H9 (cell line): ENCODE measurements at regions not wholly inside any gene's neighbourhood (a gene's known extent, or its start where the extent isn't known, plus 50 kb on each side); places are given as distances from the start of the nearest gene placed in this dataset.

Source experiments
- DNase-seq: peaks from one replicate; pipeline ENCODE4 v3.0.0-alpha.2; 2017
- H2AFZ ChIP-seq: one replicate; pipeline ENCODE4 v1.6.1; 2013; ENCODE audit warnings: mild to moderate bottlenecking, low read length, control low read depth, moderate library complexity
- H2AK5ac ChIP-seq: 2 replicates; pipeline ENCODE4 v1.6.1; 2013; ENCODE audit warnings: low read length, control low read depth, mixed read lengths; ENCODE audit not compliant: insufficient read length
- H2BK120ac ChIP-seq: one replicate; pipeline ENCODE4 v1.6.1; 2013; ENCODE audit warnings: low read depth, mild to moderate bottlenecking, low read length, control low read depth, inconsistent platforms; ENCODE audit not compliant: poor library complexity, severe bottlenecking
- H2BK12ac ChIP-seq: 2 replicates; pipeline ENCODE4 v1.6.1; 2013; ENCODE audit warnings: low read length, control low read depth, mixed read lengths, low read depth; ENCODE audit not compliant: insufficient read length
- H2BK15ac ChIP-seq: 2 replicates; pipeline ENCODE4 v1.6.1; 2013; ENCODE audit warnings: low read depth, low read length, control low read depth
- H2BK20ac ChIP-seq: one replicate; pipeline ENCODE4 v1.6.1; 2013; ENCODE audit warnings: low read depth, mild to moderate bottlenecking, low read length, control low read depth, inconsistent platforms; ENCODE audit not compliant: poor library complexity, severe bottlenecking
- H2BK5ac ChIP-seq: 2 replicates; pipeline ENCODE4 v1.6.1; 2013; ENCODE audit warnings: low read length, control low read depth, mixed read lengths; ENCODE audit not compliant: insufficient read length
- H3K14ac ChIP-seq: 2 replicates; pipeline ENCODE4 v1.6.1; 2013; ENCODE audit warnings: low read length, control low read depth; ENCODE audit not compliant: insufficient read depth
- H3K18ac ChIP-seq: 2 replicates; pipeline ENCODE4 v1.6.1; 2013; ENCODE audit warnings: low read depth, mild to moderate bottlenecking, mixed read lengths, low read length, control low read depth; ENCODE audit not compliant: insufficient read length
- H3K23ac ChIP-seq: 2 replicates; pipeline ENCODE4 v1.6.1; 2013; ENCODE audit warnings: low read length, control low read depth, mixed read lengths, low read depth; ENCODE audit not compliant: insufficient read length
- H3K23me2 ChIP-seq: 2 replicates; pipeline ENCODE4 v1.6.1; 2013; ENCODE audit warnings: low read depth, mild to moderate bottlenecking, mixed read lengths, low read length, control low read depth; ENCODE audit not compliant: insufficient read length, poor library complexity, severe bottlenecking
- H3K27ac ChIP-seq: 2 replicates; pipeline ENCODE4 v1.5.1; 2013; ENCODE audit warnings: low read length, control low read depth, mixed read lengths, low read depth; ENCODE audit not compliant: insufficient read length
- H3K27me3 ChIP-seq: 2 replicates; pipeline ENCODE4 v1.6.1; 2013; ENCODE audit warnings: low read length, control low read depth, inconsistent platforms; ENCODE audit not compliant: insufficient read depth
- H3K4ac ChIP-seq: 2 replicates; pipeline ENCODE4 v1.6.1; 2013; ENCODE audit warnings: low read depth, mild to moderate bottlenecking, control low read depth, inconsistent platforms, low read length, moderate library complexity
- H3K4me1 ChIP-seq: 2 replicates; pipeline ENCODE4 v1.6.1; 2013; ENCODE audit warnings: low read length, control low read depth, inconsistent platforms; ENCODE audit not compliant: insufficient read depth
- H3K4me2 ChIP-seq: 2 replicates; pipeline ENCODE4 v1.6.1; 2013; ENCODE audit warnings: low read length, control low read depth, mixed read lengths; ENCODE audit not compliant: insufficient read length, insufficient read depth
- H3K56ac ChIP-seq: 2 replicates; pipeline ENCODE4 v1.6.1; 2013; ENCODE audit warnings: low read depth, mild to moderate bottlenecking, mixed read lengths, low read length, control low read depth; ENCODE audit not compliant: insufficient read length
- H3K79me1 ChIP-seq: 2 replicates; pipeline ENCODE4 v1.6.1; 2013; ENCODE audit warnings: low read depth, mild to moderate bottlenecking, moderate library complexity, low read length, control low read depth, inconsistent platforms; ENCODE audit not compliant: insufficient read depth, poor library complexity, severe bottlenecking
- H3K79me2 ChIP-seq: 2 replicates; pipeline ENCODE4 v1.6.1; 2013; ENCODE audit warnings: low read length, control low read depth, inconsistent platforms; ENCODE audit not compliant: insufficient read depth
- H3K9ac ChIP-seq: 2 replicates; pipeline ENCODE4 v1.6.1; 2013; ENCODE audit warnings: low read length, control low read depth, mixed read lengths; ENCODE audit not compliant: insufficient read length; ENCODE audit errors: extremely low read depth
- H3K9me3 ChIP-seq: one replicate; pipeline ENCODE4 v1.6.1; 2013; ENCODE audit warnings: low read depth, low read length, inconsistent platforms; ENCODE audit not compliant: control insufficient read depth
- H3T11ph ChIP-seq: one replicate; pipeline ENCODE4 v1.6.1; 2013; ENCODE audit warnings: mild to moderate bottlenecking, low read length, control low read depth, inconsistent platforms
- H4K20me1 ChIP-seq: one replicate; pipeline ENCODE4 v1.6.1; 2013; ENCODE audit not compliant: control insufficient read depth, insufficient read length, insufficient read depth
- H4K5ac ChIP-seq: 2 replicates; pipeline ENCODE4 v1.6.1; 2013; ENCODE audit warnings: low read depth, mild to moderate bottlenecking, mixed read lengths, low read length, control low read depth; ENCODE audit not compliant: insufficient read length
- H4K8ac ChIP-seq: replicated peaks from 2 replicates; pipeline ENCODE4 v1.6.1; 2013; ENCODE audit warnings: low read length, control low read depth, mixed read lengths, low read depth; ENCODE audit not compliant: insufficient read length
- H4K91ac ChIP-seq: 2 replicates; pipeline ENCODE4 v1.6.1; 2013; ENCODE audit warnings: low read depth, mild to moderate bottlenecking, moderate library complexity, mixed read lengths, low read length, control low read depth; ENCODE audit not compliant: insufficient read length
- H3K27ac Mint-ChIP-seq, 3 experiments: 2 replicates in 2 of 3; 3 replicates in 1 of 3; pipeline ENCODE4 v1.8.0; 2020 to 2021; ENCODE audit warnings: mixed read lengths in 3 of 3, mild to moderate bottlenecking in 1 of 3, moderate library complexity in 1 of 3
- H3K27me3 Mint-ChIP-seq: 2 replicates; pipeline ENCODE4 v1.8.0; 2021; ENCODE audit warnings: low read depth, mild to moderate bottlenecking, moderate library complexity, mixed read lengths
- H3K36me3 Mint-ChIP-seq, 3 experiments: 2 replicates in 2 of 3; 3 replicates in 1 of 3; pipeline ENCODE4 v1.8.0; 2020 to 2021; ENCODE audit warnings: low read depth in 3 of 3, mixed read lengths in 3 of 3; ENCODE audit not compliant: insufficient read depth in 1 of 3
- H3K4me1 Mint-ChIP-seq, 2 experiments: 2 replicates each; pipeline ENCODE4 v1.8.0; 2020; ENCODE audit warnings: mixed read lengths in 2 of 2
- H3K4me3 Mint-ChIP-seq, 2 experiments: 2 replicates in 1 of 2; 3 replicates in 1 of 2; pipeline ENCODE4 v1.8.0; 2020 to 2021; ENCODE audit warnings: mild to moderate bottlenecking in 2 of 2, mixed read lengths in 2 of 2, moderate library complexity in 1 of 2
- H3K9me3 Mint-ChIP-seq, 2 experiments: 2 replicates in 1 of 2; 3 replicates in 1 of 2; pipeline ENCODE4 v1.8.0; 2020; ENCODE audit warnings: mild to moderate bottlenecking in 2 of 2, mixed read lengths in 2 of 2, moderate library complexity in 1 of 2
- WGBS: extraction: QIAGEN DNeasy Blood & Tissue Kit; methylation state at CpG from one replicate; pipeline ENCODE4 v1.1.7; 2013; ENCODE audit warnings: missing lambda C conversion rate, low lambda C conversion rate, mixed read lengths; ENCODE audit not compliant: insufficient read length; ENCODE audit errors: extremely low coverage; 5-methylcytosine and 5-hydroxymethylcytosine counted together
- TF ChIP-seq, protein P1 (sequence below): fragments of 200-600 bp; sonication (generic); conservative IDR thresholded peaks from 3 replicates; pipeline ENCODE4 v1.8.0; 2021; ENCODE audit warnings: antibody characterized with exemption, mild to moderate bottlenecking

DNA sequence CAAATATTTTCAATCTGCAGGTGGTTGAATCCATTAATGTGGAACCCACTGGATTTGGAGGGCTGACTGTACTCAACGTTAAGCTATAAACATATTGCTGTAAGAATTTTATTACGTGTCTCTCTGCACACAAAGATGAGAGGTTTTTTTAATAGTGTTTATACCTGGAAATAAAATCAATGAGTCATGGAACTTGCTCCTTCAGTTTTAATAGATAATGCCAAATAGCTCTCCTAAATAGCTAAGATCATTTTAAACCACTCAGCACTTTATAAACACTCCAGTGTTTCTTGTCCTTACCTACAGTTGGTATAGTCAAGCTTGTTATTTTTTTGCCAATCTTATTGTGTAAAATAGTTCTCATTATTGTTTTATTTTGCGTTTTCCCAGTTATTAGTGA, 455.6 kb upstream of the FZD8 start:
- H3K9me3 Mint-ChIP-seq = no peaks in the 10 kb centered on the region; a peak in 1 of 5 replicates
- no peak overlapping the region for H4K91ac ChIP-seq
- no peak overlapping the region for H2BK120ac ChIP-seq
- H3K18ac ChIP-seq = no peak overlapping the region
- no peaks in the 10 kb centered on the region; the same call in 1 of the 2 replicates for H3K27me3 ChIP-seq
- no peak overlapping the region for H2BK12ac ChIP-seq
- WGBS = no CpG with 5 or more reads among the region's 3 CpGs
- H3K4ac ChIP-seq = no peak overlapping the region
- no peak overlapping the region for H3K23ac ChIP-seq
- H3K23me2 ChIP-seq = no peaks in the 10 kb centered on the region
- no peak overlapping the region for H2BK20ac ChIP-seq
- no peak overlapping the region for H3K9ac ChIP-seq
- no peak overlapping the region for H4K8ac ChIP-seq
- peaks cover 4% of the 10 kb centered on the region in 2 experiments; a peak in 2 of 4 replicates for H3K4me1 Mint-ChIP-seq
- no peak overlapping the region for H3K27ac Mint-ChIP-seq
- no peak overlapping the region for H4K5ac ChIP-seq
- no peaks in the 10 kb centered on the region for H3K36me3 Mint-ChIP-seq
- no peak overlapping the region for H2BK5ac ChIP-seq
- no peak overlapping the region for H3K4me2 ChIP-seq
- H3T11ph ChIP-seq = no peak overlapping the region
- H3K27ac ChIP-seq = no peak overlapping the region
- H3K27me3 Mint-ChIP-seq = peaks cover 2% of the 10 kb centered on the region; the same call in 1 of the 2 replicates
- H3K4me3 Mint-ChIP-seq = no peak overlapping the region
- no peaks in the 10 kb centered on the region for H3K9me3 ChIP-seq
- TF ChIP-seq, protein P1, sequence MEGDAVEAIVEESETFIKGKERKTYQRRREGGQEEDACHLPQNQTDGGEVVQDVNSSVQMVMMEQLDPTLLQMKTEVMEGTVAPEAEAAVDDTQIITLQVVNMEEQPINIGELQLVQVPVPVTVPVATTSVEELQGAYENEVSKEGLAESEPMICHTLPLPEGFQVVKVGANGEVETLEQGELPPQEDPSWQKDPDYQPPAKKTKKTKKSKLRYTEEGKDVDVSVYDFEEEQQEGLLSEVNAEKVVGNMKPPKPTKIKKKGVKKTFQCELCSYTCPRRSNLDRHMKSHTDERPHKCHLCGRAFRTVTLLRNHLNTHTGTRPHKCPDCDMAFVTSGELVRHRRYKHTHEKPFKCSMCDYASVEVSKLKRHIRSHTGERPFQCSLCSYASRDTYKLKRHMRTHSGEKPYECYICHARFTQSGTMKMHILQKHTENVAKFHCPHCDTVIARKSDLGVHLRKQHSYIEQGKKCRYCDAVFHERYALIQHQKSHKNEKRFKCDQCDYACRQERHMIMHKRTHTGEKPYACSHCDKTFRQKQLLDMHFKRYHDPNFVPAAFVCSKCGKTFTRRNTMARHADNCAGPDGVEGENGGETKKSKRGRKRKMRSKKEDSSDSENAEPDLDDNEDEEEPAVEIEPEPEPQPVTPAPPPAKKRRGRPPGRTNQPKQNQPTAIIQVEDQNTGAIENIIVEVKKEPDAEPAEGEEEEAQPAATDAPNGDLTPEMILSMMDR = no peak
- no peak overlapping the region for H3K56ac ChIP-seq
- H3K79me2 ChIP-seq = no peaks in the 10 kb centered on the region
- no peaks in the 10 kb centered on the region for H4K20me1 ChIP-seq
- H3K14ac ChIP-seq = no peak overlapping the region
- no peak overlapping the region for H2BK15ac ChIP-seq
- no peak overlapping the region for H2AFZ ChIP-seq
- H3K4me1 ChIP-seq = no peaks in the 10 kb centered on the region
- DNase-seq = no peak
- no peaks in the 10 kb centered on the region for H3K79me1 ChIP-seq
- no peak overlapping the region for H2AK5ac ChIP-seq
